ENCODE measurements at regions not wholly inside any gene's neighbourhood (a gene's known extent, or its start where the extent isn't known, plus 50 kb on each side); places are given as distances from the start of the nearest gene placed in this dataset.
"Not testable (repeated sequence)": the region's sequence is repeated elsewhere in the genome, so short reads cannot be mapped to it uniquely, and the experiment has no call there.

DNA sequence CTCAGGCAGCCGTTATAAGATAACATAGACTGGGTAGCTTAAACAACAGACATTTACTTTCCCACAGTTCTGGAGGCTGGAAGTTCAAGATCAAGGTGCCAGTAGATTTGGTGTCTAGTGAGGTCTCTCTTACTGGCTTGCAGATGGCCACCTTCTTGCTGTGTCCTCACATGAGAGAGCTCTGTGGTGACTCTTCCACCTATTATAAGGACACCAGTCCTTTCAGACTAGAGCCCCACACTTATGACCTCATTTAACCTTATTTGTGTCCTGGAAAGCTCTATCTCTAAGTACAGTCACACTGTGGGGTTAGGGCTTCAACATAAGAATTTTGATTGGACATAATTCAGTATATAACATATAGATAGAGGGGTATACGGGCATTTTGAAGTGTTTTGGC is 245.0 kb downstream of the UTRN start:
- H3K4me1 Mint-ChIP-seq: peaks cover 17 to 26% (median 20%) of the 10 kb centered on the region in 3 donors
- H3K27me3 Mint-ChIP-seq: no peaks in the 10 kb centered on the region
- Histone ChIP-seq H3K36me3 (ENCODE audit: insufficient read depth, low read length) (peaks cover 22% of the 10 kb centered on the region), H3K27me3 (ENCODE audit: insufficient read depth, low read length, poor library complexity, severe bottlenecking) (no peaks in the 10 kb centered on the region), H3K4me3 (ENCODE audit: low read length) (no peak overlapping the region), H3K9me3 (ENCODE audit: low read length) (no peaks in the 10 kb centered on the region), H3K4me1 (ENCODE audit: insufficient read depth, low read length) (no peaks in the 10 kb centered on the region), H3K27ac (ENCODE audit: low read depth, low read length) (no peak overlapping the region)
- H3K4me3 Mint-ChIP-seq: no peak overlapping the region
- POLR2A ChIA-PET: no interaction called here
- no peaks in the 10 kb centered on the region for H3K9me3 Mint-ChIP-seq
- H3K27ac Mint-ChIP-seq: peak overlapping the region in 1 of 8 donors; percentile 47
- CTCF ChIA-PET: no interaction called here
- no peak for DNase-seq
- peaks cover 27 to 91% (median 32%) of the 10 kb centered on the region in 3 donors for H3K36me3 Mint-ChIP-seq

GRCh38 chr6:144532238-144532637 is 247.1 kb downstream of the UTRN start:
- CTCF ChIA-PET, POLR2A ChIA-PET: not testable (repeated sequence)
- H3K27ac Mint-ChIP-seq: peak overlapping the region in 1 of 8 donors; percentile 60

DNA sequence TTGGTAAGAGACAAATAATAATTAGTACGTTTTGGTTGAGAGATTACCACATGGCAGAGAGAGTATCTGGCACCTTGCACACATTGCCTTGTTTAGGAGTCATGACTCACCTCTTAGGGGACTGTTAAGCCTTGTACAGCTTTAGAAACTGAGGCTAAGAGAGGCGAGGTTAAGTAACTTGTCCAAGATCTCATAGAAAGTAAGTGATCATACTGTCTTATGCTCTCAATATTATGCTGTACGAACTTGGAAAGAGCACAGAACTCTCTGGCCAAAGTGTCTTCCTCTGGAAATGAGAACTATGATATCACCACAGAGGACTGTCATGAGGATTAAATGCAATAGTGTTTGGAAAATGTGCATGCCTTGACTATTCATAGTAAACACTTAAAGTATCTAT is 249.0 kb downstream of the UTRN start:
- CTCF ChIA-PET: no interaction called here

More at GRCh38 chr6:144532238-144532637, 247.1 kb downstream of the UTRN start:
- not testable (repeated sequence) for H3K4me3 Mint-ChIP-seq; H3K9me3 Mint-ChIP-seq; DNase-seq; H3K9me3 ChIP-seq (ENCODE audit: low read length); H3K4me1 ChIP-seq (ENCODE audit: insufficient read depth, low read length); H3K27me3 Mint-ChIP-seq; H3K27ac ChIP-seq (ENCODE audit: low read depth, low read length); H3K27me3 ChIP-seq (ENCODE audit: insufficient read depth, low read length, poor library complexity, severe bottlenecking); H3K4me3 ChIP-seq (ENCODE audit: low read length)
- H3K36me3 Mint-ChIP-seq: peaks cover 27 to 81% (median 31%) of the 10 kb centered on the region in 3 donors
- H3K4me1 Mint-ChIP-seq: peaks cover 5 to 20% (median 8%) of the 10 kb centered on the region in 3 donors
- H3K36me3 ChIP-seq (ENCODE audit: insufficient read depth, low read length): peaks cover 16% of the 10 kb centered on the region

DNA sequence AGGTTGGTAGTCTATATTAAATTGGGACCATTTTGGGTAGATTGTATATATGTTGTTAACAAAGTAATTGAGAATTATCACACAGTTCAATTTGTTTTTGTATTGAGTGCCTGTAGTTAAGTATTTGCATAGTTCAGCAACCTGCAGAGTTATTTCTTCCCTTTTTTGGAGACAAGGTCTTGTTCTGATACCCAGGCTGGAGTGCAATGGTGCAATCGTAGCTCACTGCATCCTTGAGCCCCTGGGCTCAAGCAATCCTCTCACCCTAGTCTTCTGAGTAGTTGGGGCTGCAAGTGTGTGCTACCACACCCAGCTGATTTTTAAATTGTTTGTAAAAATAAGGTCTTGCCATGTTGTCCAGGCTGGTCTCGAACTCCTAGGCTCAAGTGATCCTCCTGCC is 250.5 kb downstream of the UTRN start:
- H3K4me1 ChIP-seq (ENCODE audit: insufficient read depth, low read length): no peaks in the 10 kb centered on the region
- no peak overlapping the region for H3K27ac ChIP-seq (ENCODE audit: low read depth, low read length)
- no peak overlapping the region for H3K4me3 ChIP-seq (ENCODE audit: low read length)
- ChIA-PET POLR2A (no interaction called here), CTCF (interaction anchor here (0.6 kb wide), 1 partner anchor 181 kb away, joined by 3 read pairs; no protein-coding TSS in a partner anchor)
- Mint-ChIP-seq H3K9me3 (no peaks in the 10 kb centered on the region), H3K27ac (peak overlapping the region in 3 of 8 donors; percentile 11 to 70 (median 50)), H3K4me3 (no peak overlapping the region), H3K27me3 (no peaks in the 10 kb centered on the region), H3K36me3 (peaks cover 17 to 73% (median 28%) of the 10 kb centered on the region in 3 donors), H3K4me1 (peaks cover 3 to 12% (median 4%) of the 10 kb centered on the region in 3 donors)
- no peak for DNase-seq
- H3K27me3 ChIP-seq (ENCODE audit: insufficient read depth, low read length, poor library complexity, severe bottlenecking): no peaks in the 10 kb centered on the region
- no peaks in the 10 kb centered on the region for H3K9me3 ChIP-seq (ENCODE audit: low read length)
- peaks cover 17% of the 10 kb centered on the region for H3K36me3 ChIP-seq (ENCODE audit: insufficient read depth, low read length)

More for the DNA sequence above, 249.0 kb downstream of the UTRN start:
- no peak overlapping the region for H3K27ac Mint-ChIP-seq
- H3K4me3 Mint-ChIP-seq: no peak overlapping the region
- DNase-seq: no peak
- no peaks in the 10 kb centered on the region for H3K27me3 Mint-ChIP-seq
- H3K27ac ChIP-seq (ENCODE audit: low read depth, low read length): no peak overlapping the region
- no peaks in the 10 kb centered on the region for H3K4me1 ChIP-seq (ENCODE audit: insufficient read depth, low read length)
- H3K36me3 ChIP-seq (ENCODE audit: insufficient read depth, low read length): peaks cover 16% of the 10 kb centered on the region
- no peaks in the 10 kb centered on the region for H3K9me3 ChIP-seq (ENCODE audit: low read length)
- POLR2A ChIA-PET: no interaction called here
- peaks cover 3 to 15% (median 4%) of the 10 kb centered on the region in 3 donors for H3K4me1 Mint-ChIP-seq
- no peaks in the 10 kb centered on the region for H3K27me3 ChIP-seq (ENCODE audit: insufficient read depth, low read length, poor library complexity, severe bottlenecking)
- no peaks in the 10 kb centered on the region for H3K9me3 Mint-ChIP-seq
- no peak overlapping the region for H3K4me3 ChIP-seq (ENCODE audit: low read length)
- H3K36me3 Mint-ChIP-seq: peaks cover 26 to 74% (median 28%) of the 10 kb centered on the region in 3 donors

- CTCF ChIA-PET: interaction anchor here (0.5 kb wide), 1 partner anchor 180 kb away, joined by 3 read pairs; no protein-coding TSS in a partner anchor
- H3K36me3 ChIP-seq (ENCODE audit: insufficient read depth, low read length): peaks cover 18% of the 10 kb centered on the region
Observed at GRCh38 chr6:144536079-144536478, 250.9 kb downstream of the UTRN start.

GRCh38 chr6:144543006-144543871 is 258.1 kb downstream of the UTRN start:
- no peaks in the 10 kb centered on the region for H3K9me3 Mint-ChIP-seq
- DNase-seq: no peak
- H3K27me3 ChIP-seq (ENCODE audit: insufficient read depth, low read length, poor library complexity, severe bottlenecking): no peaks in the 10 kb centered on the region
- H3K27ac ChIP-seq (ENCODE audit: low read depth, low read length): no peak overlapping the region
- no peak overlapping the region for H3K4me3 Mint-ChIP-seq
- H3K27ac Mint-ChIP-seq: peak overlapping the region in 5 of 8 donors; percentile 3 to 64 (median 43)
- CTCF ChIA-PET: no interaction called here
- no peaks in the 10 kb centered on the region for H3K4me1 ChIP-seq (ENCODE audit: insufficient read depth, low read length)
- peaks cover 9 to 27% (median 20%) of the 10 kb centered on the region in 3 donors for H3K4me1 Mint-ChIP-seq
- H3K9me3 ChIP-seq (ENCODE audit: low read length): no peaks in the 10 kb centered on the region
- H3K4me3 ChIP-seq (ENCODE audit: low read length): no peak overlapping the region
- peaks cover 0 to 1% of the 10 kb centered on the region in 2 donors for H3K27me3 Mint-ChIP-seq
- peaks cover 24% of the 10 kb centered on the region for H3K36me3 ChIP-seq (ENCODE audit: insufficient read depth, low read length)
- POLR2A ChIA-PET: no interaction called here
- H3K36me3 Mint-ChIP-seq: peaks cover 0 to 79% (median 43%) of the 10 kb centered on the region in 3 donors

More at GRCh38 chr6:144536079-144536478, 250.9 kb downstream of the UTRN start:
- peaks cover 3 to 12% (median 4%) of the 10 kb centered on the region in 3 donors for H3K4me1 Mint-ChIP-seq
- H3K4me1 ChIP-seq (ENCODE audit: insufficient read depth, low read length): no peaks in the 10 kb centered on the region
- no peak overlapping the region for H3K4me3 ChIP-seq (ENCODE audit: low read length)
- H3K4me3 Mint-ChIP-seq: no peak overlapping the region
- POLR2A ChIA-PET: no interaction called here
- no peaks in the 10 kb centered on the region for H3K27me3 ChIP-seq (ENCODE audit: insufficient read depth, low read length, poor library complexity, severe bottlenecking)
- H3K36me3 Mint-ChIP-seq: peaks cover 13 to 73% (median 29%) of the 10 kb centered on the region in 3 donors
- H3K27ac Mint-ChIP-seq: peak overlapping the region in 3 of 8 donors; percentile 11 to 70 (median 40)
- no peaks in the 10 kb centered on the region for H3K9me3 ChIP-seq (ENCODE audit: low read length)
- DNase-seq: no peak
- no peaks in the 10 kb centered on the region for H3K27me3 Mint-ChIP-seq
- no peaks in the 10 kb centered on the region for H3K9me3 Mint-ChIP-seq
- H3K27ac ChIP-seq (ENCODE audit: low read depth, low read length): no peak overlapping the region

- no peaks in the 10 kb centered on the region for H3K4me1 ChIP-seq (ENCODE audit: insufficient read depth, low read length)
- H3K36me3 Mint-ChIP-seq: peaks cover 2 to 80% (median 45%) of the 10 kb centered on the region in 3 donors
- H3K27ac ChIP-seq (ENCODE audit: low read depth, low read length): no peak overlapping the region
- peaks cover 9 to 27% (median 20%) of the 10 kb centered on the region in 3 donors for H3K4me1 Mint-ChIP-seq
- H3K9me3 ChIP-seq (ENCODE audit: low read length): no peaks in the 10 kb centered on the region
- peak overlapping the region in 7 of 8 donors; percentile 1 to 43 (median 29) for H3K27ac Mint-ChIP-seq
- CTCF ChIA-PET: no interaction called here
- H3K27me3 Mint-ChIP-seq: peaks cover 0 to 1% of the 10 kb centered on the region in 2 donors
- no peak for DNase-seq
- no peaks in the 10 kb centered on the region for H3K9me3 Mint-ChIP-seq
- POLR2A ChIA-PET: no interaction called here
- no peaks in the 10 kb centered on the region for H3K27me3 ChIP-seq (ENCODE audit: insufficient read depth, low read length, poor library complexity, severe bottlenecking)
- H3K4me3 Mint-ChIP-seq: no peak overlapping the region
- H3K4me3 ChIP-seq (ENCODE audit: low read length): no peak overlapping the region
- peaks cover 33% of the 10 kb centered on the region for H3K36me3 ChIP-seq (ENCODE audit: insufficient read depth, low read length)
Observed at GRCh38 chr6:144544266-144544830, 259.2 kb downstream of the UTRN start.

- H3K4me1 Mint-ChIP-seq: peaks cover 9 to 23% (median 17%) of the 10 kb centered on the region in 3 donors
- ChIA-PET POLR2A (interaction anchor here (0.6 kb wide), 1 partner anchor 17 kb away, joined by 3 read pairs; no protein-coding TSS in a partner anchor), CTCF (no interaction called here)
- Histone ChIP-seq H3K27me3 (ENCODE audit: insufficient read depth, low read length, poor library complexity, severe bottlenecking) (no peaks in the 10 kb centered on the region), H3K27ac (ENCODE audit: low read depth, low read length) (no peak overlapping the region), H3K4me3 (ENCODE audit: low read length) (no peak overlapping the region), H3K9me3 (ENCODE audit: low read length) (no peaks in the 10 kb centered on the region), H3K4me1 (ENCODE audit: insufficient read depth, low read length) (no peaks in the 10 kb centered on the region), H3K36me3 (ENCODE audit: insufficient read depth, low read length) (peaks cover 30% of the 10 kb centered on the region)
- H3K36me3 Mint-ChIP-seq: peaks cover 18 to 83% (median 38%) of the 10 kb centered on the region in 3 donors
- peak overlapping the region in 4 of 8 donors; percentile 24 to 72 (median 32) for H3K27ac Mint-ChIP-seq
- no peaks in the 10 kb centered on the region for H3K9me3 Mint-ChIP-seq
- no peak for DNase-seq
- H3K27me3 Mint-ChIP-seq: peaks cover 0 to 1% of the 10 kb centered on the region in 2 donors
- no peak overlapping the region for H3K4me3 Mint-ChIP-seq
Observed at GRCh38 chr6:144546807-144547206, 261.7 kb downstream of the UTRN start.

Data from CD8-positive, alpha-beta memory T cell (primary cell).